Osteoblast (primary cell): ENCODE measurements at regions not wholly inside any gene's neighbourhood (a gene's known extent, or its start where the extent isn't known, plus 50 kb on each side); places are given as distances from the start of the nearest gene placed in this dataset.
"Not testable (repeated sequence)": the region's sequence is repeated elsewhere in the genome, so short reads cannot be mapped to it uniquely, and the experiment has no call there.

Experiments used
- DNase-seq: peaks from one replicate; pipeline ENCODE4 v3.0.0; 2011; ENCODE audit warnings: low spot score, mixed read lengths; ENCODE audit not compliant: insufficient read length; ENCODE audit errors: missing footprints
- H2AFZ ChIP-seq: 2 replicates; pipeline ENCODE4 v1.6.0; 2011; ENCODE audit warnings: mild to moderate bottlenecking, low read length
- H3K27ac ChIP-seq: 2 replicates; pipeline ENCODE4 v1.5.1; 2011; ENCODE audit warnings: mild to moderate bottlenecking, low read depth, low read length, moderate library complexity
- H3K27me3 ChIP-seq: 2 replicates; pipeline ENCODE4 v1.6.0; 2012; ENCODE audit warnings: mild to moderate bottlenecking, control low read depth, inconsistent platforms, low read length, moderate library complexity; ENCODE audit not compliant: insufficient read depth
- H3K36me3 ChIP-seq: 2 replicates; pipeline ENCODE4 v1.5.1; 2011; ENCODE audit warnings: mild to moderate bottlenecking, low read length, control low read depth, moderate library complexity; ENCODE audit not compliant: insufficient read depth
- H3K4me1 ChIP-seq: 2 replicates; pipeline ENCODE4 v1.5.1; 2011; ENCODE audit warnings: mild to moderate bottlenecking, low read length, control low read depth, moderate library complexity; ENCODE audit not compliant: insufficient read depth
- H3K4me2 ChIP-seq: 2 replicates; pipeline ENCODE4 v1.6.0; 2011; ENCODE audit warnings: mild to moderate bottlenecking, low read length; ENCODE audit not compliant: insufficient read depth
- H3K4me3 ChIP-seq: fragments of 200-600 bp; sonication (generic); 3 replicates; pipeline ENCODE4 v1.5.1; 2012; ENCODE audit warnings: mild to moderate bottlenecking, low read length, inconsistent platforms; ENCODE audit not compliant: insufficient read depth
- H3K79me2 ChIP-seq: 2 replicates; pipeline ENCODE4 v1.6.0; 2012; ENCODE audit warnings: mild to moderate bottlenecking, low read length, control low read depth, inconsistent platforms; ENCODE audit not compliant: insufficient read depth
- H3K9me3 ChIP-seq: 2 replicates; pipeline ENCODE4 v1.5.1; 2011; ENCODE audit warnings: low read depth, low read length, control low read depth
- H4K20me1 ChIP-seq: 2 replicates; pipeline ENCODE4 v1.6.0; 2012; ENCODE audit warnings: mild to moderate bottlenecking, low read length, control low read depth; ENCODE audit not compliant: insufficient read depth
- TF ChIP-seq, protein P1 (sequence below): IDR thresholded peaks from 2 replicates; pipeline ENCODE4 v1.5.1; 2011; ENCODE audit warnings: mild to moderate bottlenecking, low read depth, low read length, moderate library complexity; ENCODE audit errors: extremely low read depth

- not testable (repeated sequence) for H3K27ac ChIP-seq, H3K36me3 ChIP-seq, H3K27me3 ChIP-seq, H3K4me1 ChIP-seq, DNase-seq, H3K4me2 ChIP-seq, H4K20me1 ChIP-seq, H3K4me3 ChIP-seq, H2AFZ ChIP-seq, H3K79me2 ChIP-seq, H3K9me3 ChIP-seq
Measured at GRCh38 chr20:30333744-30334143, 923.7 kb upstream of the DEFB115 start.

- not testable (repeated sequence) for H3K4me1 ChIP-seq, H3K79me2 ChIP-seq, H3K27ac ChIP-seq, H2AFZ ChIP-seq, H3K4me3 ChIP-seq, DNase-seq, H3K27me3 ChIP-seq, H3K4me2 ChIP-seq, H3K9me3 ChIP-seq, H4K20me1 ChIP-seq, H3K36me3 ChIP-seq
Measured at GRCh38 chr20:30337556-30337955, 919.9 kb upstream of the DEFB115 start.

DNA sequence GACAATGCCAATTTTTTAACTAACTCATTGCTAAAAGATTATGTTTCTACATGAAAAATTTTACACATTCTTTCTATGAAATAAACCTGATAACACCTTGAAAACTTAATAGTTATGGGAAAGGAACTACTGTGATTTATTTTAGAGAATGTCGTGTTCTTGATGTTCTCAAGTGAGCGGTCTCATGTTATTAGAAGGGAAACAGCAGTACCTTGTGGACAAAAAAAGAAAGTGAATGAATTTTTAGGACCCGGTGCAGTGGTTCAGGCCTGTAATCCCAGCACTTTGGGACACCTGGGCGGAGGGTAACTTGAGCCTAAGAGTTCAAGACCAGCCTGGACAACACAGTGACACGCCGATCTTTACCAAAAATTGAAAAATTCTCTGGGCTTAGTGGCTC is 908.5 kb upstream of the DEFB115 start:
- DNase-seq: not testable (repeated sequence)

GRCh38 chr20:30356854-30357467 is 900.5 kb upstream of the DEFB115 start:
- TF ChIP-seq, protein P1, sequence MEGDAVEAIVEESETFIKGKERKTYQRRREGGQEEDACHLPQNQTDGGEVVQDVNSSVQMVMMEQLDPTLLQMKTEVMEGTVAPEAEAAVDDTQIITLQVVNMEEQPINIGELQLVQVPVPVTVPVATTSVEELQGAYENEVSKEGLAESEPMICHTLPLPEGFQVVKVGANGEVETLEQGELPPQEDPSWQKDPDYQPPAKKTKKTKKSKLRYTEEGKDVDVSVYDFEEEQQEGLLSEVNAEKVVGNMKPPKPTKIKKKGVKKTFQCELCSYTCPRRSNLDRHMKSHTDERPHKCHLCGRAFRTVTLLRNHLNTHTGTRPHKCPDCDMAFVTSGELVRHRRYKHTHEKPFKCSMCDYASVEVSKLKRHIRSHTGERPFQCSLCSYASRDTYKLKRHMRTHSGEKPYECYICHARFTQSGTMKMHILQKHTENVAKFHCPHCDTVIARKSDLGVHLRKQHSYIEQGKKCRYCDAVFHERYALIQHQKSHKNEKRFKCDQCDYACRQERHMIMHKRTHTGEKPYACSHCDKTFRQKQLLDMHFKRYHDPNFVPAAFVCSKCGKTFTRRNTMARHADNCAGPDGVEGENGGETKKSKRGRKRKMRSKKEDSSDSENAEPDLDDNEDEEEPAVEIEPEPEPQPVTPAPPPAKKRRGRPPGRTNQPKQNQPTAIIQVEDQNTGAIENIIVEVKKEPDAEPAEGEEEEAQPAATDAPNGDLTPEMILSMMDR: peak; percentile 27

More for the DNA sequence above, 908.5 kb upstream of the DEFB115 start:
- H3K79me2 ChIP-seq, H3K27ac ChIP-seq, H3K4me1 ChIP-seq, H3K27me3 ChIP-seq, H4K20me1 ChIP-seq, H3K4me2 ChIP-seq, H3K4me3 ChIP-seq, H2AFZ ChIP-seq, H3K9me3 ChIP-seq, H3K36me3 ChIP-seq: not testable (repeated sequence)

GRCh38 chr20:30361756-30362155 is 895.7 kb upstream of the DEFB115 start:
- H3K4me3 ChIP-seq, H3K4me2 ChIP-seq, H3K36me3 ChIP-seq, DNase-seq, H2AFZ ChIP-seq, H3K27ac ChIP-seq, H3K79me2 ChIP-seq, H3K27me3 ChIP-seq, H4K20me1 ChIP-seq, H3K9me3 ChIP-seq, H3K4me1 ChIP-seq: not testable (repeated sequence)

More at GRCh38 chr20:30356854-30357467, 900.5 kb upstream of the DEFB115 start:
- H3K36me3 ChIP-seq, H2AFZ ChIP-seq, H3K9me3 ChIP-seq, H3K4me2 ChIP-seq, DNase-seq, H3K4me1 ChIP-seq, H3K4me3 ChIP-seq, H4K20me1 ChIP-seq, H3K79me2 ChIP-seq, H3K27ac ChIP-seq, H3K27me3 ChIP-seq: not testable (repeated sequence)

DNA sequence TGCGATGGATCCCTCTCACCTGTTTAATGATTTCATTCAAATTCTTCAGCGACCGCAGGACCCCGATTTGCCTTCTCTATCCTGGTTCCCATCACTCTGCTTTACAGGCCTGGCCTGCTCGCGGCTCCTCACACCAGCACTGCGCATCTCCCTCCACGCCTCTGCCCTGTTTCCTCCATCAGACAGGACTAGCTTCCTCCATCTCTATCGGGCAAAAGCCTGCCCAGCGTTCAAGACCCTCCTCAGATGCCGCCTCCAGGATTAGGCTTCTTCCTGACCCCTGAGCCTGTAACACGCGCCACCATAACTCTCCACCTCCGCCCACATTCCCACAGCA is 881.1 kb upstream of the DEFB115 start:
- peak overlapping the region; percentile 55 for H3K4me2 ChIP-seq

More for the DNA sequence above, 881.1 kb upstream of the DEFB115 start:
- Histone ChIP-seq H2AFZ (peak overlapping the region; percentile 87), H3K4me3 (peak overlapping the region; percentile 81)
- H3K79me2 ChIP-seq, H3K9me3 ChIP-seq, DNase-seq, H3K4me1 ChIP-seq, H3K27me3 ChIP-seq, H3K36me3 ChIP-seq, H3K27ac ChIP-seq, H4K20me1 ChIP-seq: not testable (repeated sequence)
